Erythroblast (primary cell): ENCODE measurements at regions not wholly inside any gene's neighbourhood (a gene's known extent, or its start where the extent isn't known, plus 50 kb on each side); places are given as distances from the start of the nearest gene placed in this dataset.

Experiments
- GATA1 ChIP-seq: IDR thresholded peaks from 2 replicates; pipeline ENCODE4 v1.6.1; 2011; ENCODE audit warnings: low read depth, mild to moderate bottlenecking, control low read depth, low read length, moderate library complexity
- POLR2A ChIP-seq: IDR thresholded peaks from 2 replicates; pipeline ENCODE4 v1.6.1; 2011; ENCODE audit warnings: mild to moderate bottlenecking, low read length

- TF ChIP-seq POLR2A = no peak
- TF ChIP-seq GATA1 = no peak
These were observed 155.9 kb downstream of the KIT start for GRCh38 chr4:54813674-54814073.
